GM23248 (cell line): ENCODE measurements at regions not wholly inside any gene's neighbourhood (a gene's known extent, or its start where the extent isn't known, plus 50 kb on each side); places are given as distances from the start of the nearest gene placed in this dataset.
"Not testable (repeated sequence)": the region's sequence is repeated elsewhere in the genome, so short reads cannot be mapped to it uniquely, and the experiment has no call there.

Experiments
- EZH2 ChIP-seq: fragments of 200-600 bp; sonication (generic); IDR thresholded peaks from 2 replicates; pipeline ENCODE4 v1.6.1; 2018; ENCODE audit warnings: antibody characterized with exemption, mild to moderate bottlenecking; ENCODE audit not compliant: insufficient read depth, poor library complexity, severe bottlenecking
- EZH2phosphoT487 ChIP-seq: fragments of 200-600 bp; sonication (generic); IDR thresholded peaks from 2 replicates; pipeline ENCODE4 v1.6.1; 2018; ENCODE audit warnings: antibody characterized with exemption, moderate library complexity, mild to moderate bottlenecking, low read depth; ENCODE audit not compliant: insufficient read depth

- not testable (repeated sequence) for TF ChIP-seq EZH2, EZH2phosphoT487
Measured at GRCh38 chr21:8399866-8400265, 2121.5 kb upstream of the TPTE start.
